OCI-LY1 (cell line): ENCODE measurements at regions not wholly inside any gene's neighbourhood (a gene's known extent, or its start where the extent isn't known, plus 50 kb on each side); places are given as distances from the start of the nearest gene placed in this dataset.

Source experiments
- H2AFZ ChIP-seq: fragments of 200-600 bp; sonication (generic), shearing (Covaris generic); 2 replicates; pipeline ENCODE4 v1.6.0; 2014; ENCODE audit warnings: antibody characterized with exemption, mild to moderate bottlenecking, low read length
- H3F3A ChIP-seq: fragments of 200-600 bp; sonication (generic), shearing (Covaris generic); 2 replicates; pipeline ENCODE4 v1.6.0; 2014; ENCODE audit warnings: mild to moderate bottlenecking, antibody characterized with exemption, low read length, moderate library complexity; ENCODE audit not compliant: insufficient read depth
- H3K27ac ChIP-seq: fragments of 200-600 bp; sonication (generic); 2 replicates; pipeline ENCODE4 v1.5.1; 2014; ENCODE audit warnings: low read length, mixed run types, mild to moderate bottlenecking, low read depth; ENCODE audit not compliant: poor library complexity, severe bottlenecking
- H3K27me3 ChIP-seq: fragments of 200-600 bp; sonication (generic); 2 replicates; pipeline ENCODE4 v1.6.0; 2014; ENCODE audit warnings: antibody characterized with exemption, mild to moderate bottlenecking, low read length, moderate library complexity; ENCODE audit not compliant: insufficient read depth
- H3K36me3 ChIP-seq: fragments of 200-600 bp; sonication (generic); 2 replicates; pipeline ENCODE4 v1.6.1; 2014; ENCODE audit warnings: mild to moderate bottlenecking, antibody characterized with exemption, low read length, moderate library complexity, mixed read lengths; ENCODE audit not compliant: insufficient read depth
- H3K4me1 ChIP-seq: fragments of 200-600 bp; sonication (generic); 2 replicates; pipeline ENCODE4 v1.5.1; 2014; ENCODE audit warnings: mild to moderate bottlenecking, low read length, moderate library complexity; ENCODE audit not compliant: insufficient read depth, severe bottlenecking
- H3K4me2 ChIP-seq: fragments of 200-600 bp; sonication (generic), shearing (Covaris generic); 2 replicates; pipeline ENCODE4 v1.6.1; 2014; ENCODE audit warnings: low read length
- H3K4me3 ChIP-seq: fragments of 200-600 bp; sonication (generic); 2 replicates; pipeline ENCODE4 v1.5.1; 2014; ENCODE audit warnings: low read length, low read depth, mild to moderate bottlenecking, mixed read lengths; ENCODE audit not compliant: poor library complexity, severe bottlenecking
- H3K79me2 ChIP-seq: fragments of 200-600 bp; shearing (Covaris generic); 2 replicates; pipeline ENCODE4 v1.6.1; 2016; ENCODE audit warnings: mixed run types, low read length, mixed read lengths; ENCODE audit not compliant: insufficient read depth
- H3K9ac ChIP-seq: fragments of 200-600 bp; sonication (generic), shearing (Covaris generic); 2 replicates; pipeline ENCODE4 v1.6.1; 2014; ENCODE audit warnings: mild to moderate bottlenecking, low read length, mixed read lengths
- H3K9me2 ChIP-seq: fragments of 200-600 bp; sonication (generic), shearing (Covaris generic); 2 replicates; pipeline ENCODE4 v1.6.1; 2014; ENCODE audit warnings: low read depth, mild to moderate bottlenecking, low read length, mixed read lengths
- H3K9me3 ChIP-seq: fragments of 200-600 bp; shearing (Covaris generic); 2 replicates; pipeline ENCODE4 v1.6.1; 2014; ENCODE audit warnings: low read length, mixed read lengths
- H4K20me1 ChIP-seq: fragments of 200-600 bp; sonication (generic), shearing (Covaris generic); 2 replicates; pipeline ENCODE4 v1.6.0; 2016; ENCODE audit warnings: mild to moderate bottlenecking, low read length; ENCODE audit not compliant: insufficient read depth
- EZH2 ChIP-seq: fragments of 200-600 bp; sonication (generic), shearing (Covaris generic); IDR thresholded peaks from 2 replicates; pipeline ENCODE4 v1.8.0; 2017; ENCODE audit warnings: borderline replicate concordance, mixed run types, mild to moderate bottlenecking, antibody characterized with exemption, low read length, moderate library complexity, mixed read lengths
- TF ChIP-seq, protein P1 (sequence below): fragments of 200-600 bp; sonication (generic), shearing (Covaris generic); IDR thresholded peaks from 2 replicates; pipeline ENCODE4 v1.5.1; 2017; ENCODE audit warnings: mild to moderate bottlenecking, antibody characterized with exemption, low read length, moderate library complexity, mixed read lengths

DNA sequence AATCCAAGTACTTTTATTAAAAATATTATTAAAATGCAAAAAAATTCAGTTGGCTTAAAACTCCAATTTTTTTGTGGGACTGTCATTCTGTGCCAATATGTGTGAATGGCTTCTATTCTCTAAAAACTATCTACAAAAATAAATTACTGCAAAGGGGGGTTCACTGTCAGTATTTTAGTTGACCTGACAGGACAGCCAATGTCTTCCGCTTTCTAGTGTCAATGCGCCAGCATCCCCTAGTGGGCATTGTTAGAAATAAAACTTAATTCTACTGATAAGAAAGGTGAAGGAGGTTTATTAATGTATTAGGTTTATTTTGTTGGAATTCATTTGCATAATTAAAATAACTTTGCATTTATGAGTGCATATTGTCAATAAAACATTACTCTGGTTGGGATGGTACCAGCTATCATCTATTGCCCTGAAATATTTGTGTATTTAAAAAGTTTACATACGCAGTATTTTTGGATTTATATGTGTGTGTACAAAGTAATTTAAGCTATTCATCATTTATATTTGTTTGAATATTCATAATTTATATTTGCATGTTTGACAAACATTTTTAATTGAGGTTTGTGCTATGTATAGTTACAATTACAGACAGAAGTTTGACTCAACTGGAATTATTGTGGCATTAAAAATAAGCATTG lies 527.2 kb downstream of the FLRT2 start:
- no peak overlapping the region for H2AFZ ChIP-seq
- H3K4me2 ChIP-seq = no peak overlapping the region
- H3K9me2 ChIP-seq = no peaks in the 10 kb centered on the region
- H3K79me2 ChIP-seq = no peaks in the 10 kb centered on the region
- TF ChIP-seq, protein P1, sequence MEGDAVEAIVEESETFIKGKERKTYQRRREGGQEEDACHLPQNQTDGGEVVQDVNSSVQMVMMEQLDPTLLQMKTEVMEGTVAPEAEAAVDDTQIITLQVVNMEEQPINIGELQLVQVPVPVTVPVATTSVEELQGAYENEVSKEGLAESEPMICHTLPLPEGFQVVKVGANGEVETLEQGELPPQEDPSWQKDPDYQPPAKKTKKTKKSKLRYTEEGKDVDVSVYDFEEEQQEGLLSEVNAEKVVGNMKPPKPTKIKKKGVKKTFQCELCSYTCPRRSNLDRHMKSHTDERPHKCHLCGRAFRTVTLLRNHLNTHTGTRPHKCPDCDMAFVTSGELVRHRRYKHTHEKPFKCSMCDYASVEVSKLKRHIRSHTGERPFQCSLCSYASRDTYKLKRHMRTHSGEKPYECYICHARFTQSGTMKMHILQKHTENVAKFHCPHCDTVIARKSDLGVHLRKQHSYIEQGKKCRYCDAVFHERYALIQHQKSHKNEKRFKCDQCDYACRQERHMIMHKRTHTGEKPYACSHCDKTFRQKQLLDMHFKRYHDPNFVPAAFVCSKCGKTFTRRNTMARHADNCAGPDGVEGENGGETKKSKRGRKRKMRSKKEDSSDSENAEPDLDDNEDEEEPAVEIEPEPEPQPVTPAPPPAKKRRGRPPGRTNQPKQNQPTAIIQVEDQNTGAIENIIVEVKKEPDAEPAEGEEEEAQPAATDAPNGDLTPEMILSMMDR = peak; percentile 87
- no peak for TF ChIP-seq EZH2
- H3K27ac ChIP-seq = no peak overlapping the region
- H4K20me1 ChIP-seq = no peaks in the 10 kb centered on the region
- no peak overlapping the region for H3K4me3 ChIP-seq
- H3K9me3 ChIP-seq = no peaks in the 10 kb centered on the region
- H3K4me1 ChIP-seq = no peaks in the 10 kb centered on the region
- H3K27me3 ChIP-seq = no peaks in the 10 kb centered on the region
- no peak overlapping the region for H3K9ac ChIP-seq
- no peaks in the 10 kb centered on the region for H3F3A ChIP-seq
- no peaks in the 10 kb centered on the region for H3K36me3 ChIP-seq

DNA sequence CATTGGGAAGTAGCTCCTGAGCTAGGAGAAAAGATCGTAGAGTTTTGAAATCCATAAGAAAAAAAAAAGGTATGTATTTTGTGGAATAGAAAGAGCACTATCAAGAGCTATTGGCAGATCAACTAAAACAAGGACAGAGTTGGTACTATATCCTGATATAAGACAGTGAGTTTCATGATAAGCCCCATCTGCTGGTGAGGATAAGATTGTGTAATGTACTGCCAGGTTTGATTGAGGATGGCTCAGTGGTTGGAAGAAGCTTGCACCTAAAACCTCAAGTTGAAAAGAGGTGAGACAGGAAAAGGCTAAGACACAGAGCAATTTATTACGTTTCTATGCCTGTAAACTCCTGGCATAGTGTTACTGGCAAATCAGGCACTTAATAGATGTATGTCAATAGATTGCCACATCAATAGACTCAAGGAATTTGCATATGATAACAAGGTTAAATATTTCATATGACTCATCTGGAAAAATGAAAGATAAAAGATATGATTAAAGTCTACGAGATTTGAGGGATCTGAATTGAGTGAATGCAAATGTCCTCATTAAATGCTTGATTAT lies 525.6 kb downstream of the FLRT2 start:
- no peaks in the 10 kb centered on the region for H3K36me3 ChIP-seq
- H3K4me2 ChIP-seq = no peak overlapping the region
- no peaks in the 10 kb centered on the region for H3F3A ChIP-seq
- no peaks in the 10 kb centered on the region for H4K20me1 ChIP-seq
- no peaks in the 10 kb centered on the region for H3K27me3 ChIP-seq
- no peak overlapping the region for H3K27ac ChIP-seq
- H3K9ac ChIP-seq = no peak overlapping the region
- H3K4me3 ChIP-seq = no peak overlapping the region
- no peaks in the 10 kb centered on the region for H3K79me2 ChIP-seq
- H2AFZ ChIP-seq = no peak overlapping the region
- no peaks in the 10 kb centered on the region for H3K9me3 ChIP-seq
- H3K4me1 ChIP-seq = no peaks in the 10 kb centered on the region
- H3K9me2 ChIP-seq = no peaks in the 10 kb centered on the region
- TF ChIP-seq, protein P1 = no peak; the same call in 1 of the 2 replicates

DNA sequence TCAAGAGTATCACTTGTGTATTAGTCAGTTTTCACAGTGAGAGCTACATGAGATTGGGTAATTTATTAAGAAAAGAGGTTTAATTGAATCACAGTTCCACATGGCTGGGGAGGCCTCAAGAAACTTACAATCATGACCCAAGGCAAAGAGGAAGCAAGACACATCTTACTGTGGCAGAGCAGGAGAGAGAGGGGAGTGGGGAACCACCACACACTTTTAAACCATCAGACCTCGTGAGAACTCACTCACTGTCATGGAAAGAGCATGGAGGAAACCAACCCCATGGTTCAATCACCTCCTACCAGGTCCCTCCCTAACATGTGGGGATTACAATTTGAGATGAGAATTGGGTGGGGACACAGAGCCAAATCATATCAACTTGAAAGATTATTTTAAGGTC lies 522.9 kb downstream of the FLRT2 start:
- no peak overlapping the region for H2AFZ ChIP-seq
- H3K36me3 ChIP-seq = no peaks in the 10 kb centered on the region
- no peak overlapping the region for H3K27ac ChIP-seq
- no peaks in the 10 kb centered on the region for H3F3A ChIP-seq
- no peak overlapping the region for H3K4me3 ChIP-seq
- no peaks in the 10 kb centered on the region for H3K79me2 ChIP-seq
- H3K4me1 ChIP-seq = no peaks in the 10 kb centered on the region
- no peaks in the 10 kb centered on the region for H3K27me3 ChIP-seq
- no peak for TF ChIP-seq EZH2
- TF ChIP-seq, protein P1 = no peak
- H4K20me1 ChIP-seq = no peaks in the 10 kb centered on the region
- no peaks in the 10 kb centered on the region for H3K9me3 ChIP-seq
- H3K9me2 ChIP-seq = no peaks in the 10 kb centered on the region
- no peak overlapping the region for H3K4me2 ChIP-seq
- H3K9ac ChIP-seq = no peak overlapping the region
